Suprapubic skin (tissue), 4 donors: ENCODE measurements at regions not wholly inside any gene's neighbourhood (a gene's known extent, or its start where the extent isn't known, plus 50 kb on each side); places are given as distances from the start of the nearest gene placed in this dataset.

Experiments used
- DNase-seq, 2 donors: peaks; one replicate each; pipeline ENCODE4 v3.0.0-alpha.2; 2019; ENCODE audit warnings: low spot score in 2 of 2
- H3K27ac ChIP-seq: fragments of 200-600 bp; sonication (generic); one replicate; pipeline ENCODE4 v1.5.1; 2019
- H3K27me3 ChIP-seq: fragments of 200-600 bp; sonication (generic); one replicate; pipeline ENCODE4 v1.5.1; 2019
- H3K36me3 ChIP-seq: fragments of 200-600 bp; sonication (generic); one replicate; pipeline ENCODE4 v1.5.1; 2019
- H3K4me1 ChIP-seq: fragments of 200-600 bp; sonication (generic); one replicate; pipeline ENCODE4 v1.5.1; 2019
- H3K4me3 ChIP-seq: fragments of 200-600 bp; sonication (generic); one replicate; pipeline ENCODE4 v1.5.1; 2019; ENCODE audit warnings: mild to moderate bottlenecking
- H3K9me3 ChIP-seq: fragments of 200-600 bp; sonication (generic); one replicate; pipeline ENCODE4 v1.5.1; 2019
- CTCF ChIP-seq, 2 donors: fragments of 200-600 bp in 1 of 2; fragments of 450-650 bp in 1 of 2; sonication (generic) in 1 of 2; IDR thresholded peaks; one replicate each; pipeline ENCODE4 v1.5.1; 2016 to 2019; ENCODE audit warnings: antibody characterized with exemption in 2 of 2, mild to moderate bottlenecking in 1 of 2, moderate library complexity in 1 of 2
- EP300 ChIP-seq: sonication (generic); formaldehyde crosslinking; IDR thresholded peaks from one replicate; pipeline ENCODE4 v1.6.1; 2017; ENCODE audit warnings: antibody characterized with exemption
- POLR2A ChIP-seq, 2 donors: fragments of 450-650 bp; IDR thresholded peaks; one replicate each; pipeline ENCODE4 v1.6.1; 2017; ENCODE audit warnings: antibody characterized with exemption in 2 of 2, mild to moderate bottlenecking in 2 of 2, moderate library complexity in 2 of 2
- POLR2AphosphoS5 ChIP-seq, 3 donors: sonication (generic); formaldehyde crosslinking; IDR thresholded peaks; one replicate each; pipeline ENCODE4 v1.6.1; 2017; ENCODE audit warnings: antibody characterized with exemption in 3 of 3
- WGBS: methylation state at CpG from one replicate; pipeline ENCODE4 v1.1.5; 2018; 5-methylcytosine and 5-hydroxymethylcytosine counted together

- Histone ChIP-seq H3K27me3 (no peaks in the 10 kb centered on the region), H3K36me3 (no peaks in the 10 kb centered on the region), H3K4me1 (no peaks in the 10 kb centered on the region), H3K4me3 (no peak overlapping the region), H3K27ac (no peak overlapping the region), H3K9me3 (no peaks in the 10 kb centered on the region)
- TF ChIP-seq POLR2AphosphoS5 (IDR thresholded peaks at IDR 0.05) (no peak), CTCF (IDR thresholded peaks at IDR 0.05) (no peak)
- WGBS: 38% methylated on average over 1 of the region's 1 CpG
- DNase-seq: no peak
These were observed 383.9 kb downstream of the TMEM182 start for GRCh38 chr2:103145739-103146138.

GRCh38 chr2:103151046-103151445 lies 389.2 kb downstream of the TMEM182 start:
- Histone ChIP-seq H3K4me1 (no peaks in the 10 kb centered on the region), H3K4me3 (no peak overlapping the region), H3K36me3 (no peaks in the 10 kb centered on the region), H3K9me3 (no peaks in the 10 kb centered on the region), H3K27me3 (no peaks in the 10 kb centered on the region), H3K27ac (no peak overlapping the region)
- 85% methylated on average over 3 of the region's 3 CpGs for WGBS
- DNase-seq: no peak
- TF ChIP-seq CTCF (IDR thresholded peaks at IDR 0.05) (no peak), POLR2AphosphoS5 (IDR thresholded peaks at IDR 0.05) (no peak), POLR2A (IDR thresholded peaks at IDR 0.05) (no peak), EP300 (no peak)

- no peaks in the 10 kb centered on the region for H3K36me3 ChIP-seq
- TF ChIP-seq EP300: no peak
- TF ChIP-seq POLR2A (IDR thresholded peaks at IDR 0.05): no peak
- no peak for TF ChIP-seq CTCF (IDR thresholded peaks at IDR 0.05)
- no peak for TF ChIP-seq POLR2AphosphoS5 (IDR thresholded peaks at IDR 0.05)
- H3K4me3 ChIP-seq: no peak overlapping the region
- WGBS: 46% methylated on average over 2 of the region's 2 CpGs
- no peak for DNase-seq
- no peaks in the 10 kb centered on the region for H3K4me1 ChIP-seq
- no peaks in the 10 kb centered on the region for H3K27me3 ChIP-seq
- H3K9me3 ChIP-seq: no peaks in the 10 kb centered on the region
- H3K27ac ChIP-seq: no peak overlapping the region
These were observed 390.7 kb downstream of the TMEM182 start for GRCh38 chr2:103152556-103152955.

- no peak for TF ChIP-seq EP300
- TF ChIP-seq POLR2A (IDR thresholded peaks at IDR 0.05): no peak
- no peak for TF ChIP-seq CTCF (IDR thresholded peaks at IDR 0.05)
- no peak for TF ChIP-seq POLR2AphosphoS5 (IDR thresholded peaks at IDR 0.05)
- no peaks in the 10 kb centered on the region for H3K27me3 ChIP-seq
- no peaks in the 10 kb centered on the region for H3K9me3 ChIP-seq
- no peak overlapping the region for H3K4me3 ChIP-seq
- no peaks in the 10 kb centered on the region for H3K4me1 ChIP-seq
- no peak for DNase-seq
- no peak overlapping the region for H3K27ac ChIP-seq
- H3K36me3 ChIP-seq: no peaks in the 10 kb centered on the region
- WGBS: 62% methylated on average over 9 of the region's 9 CpGs
These were observed 391.9 kb downstream of the TMEM182 start for GRCh38 chr2:103153580-103154284.

GRCh38 chr2:103155308-103155707 lies 393.5 kb downstream of the TMEM182 start:
- 92% methylated on average over 3 of the region's 3 CpGs for WGBS
- TF ChIP-seq EP300 (no peak), POLR2AphosphoS5 (IDR thresholded peaks at IDR 0.05) (no peak), CTCF (IDR thresholded peaks at IDR 0.05) (no peak), POLR2A (IDR thresholded peaks at IDR 0.05) (no peak)
- no peaks in the 10 kb centered on the region for H3K36me3 ChIP-seq

More at GRCh38 chr2:103155308-103155707, 393.5 kb downstream of the TMEM182 start:
- Histone ChIP-seq H3K27ac (no peak overlapping the region), H3K27me3 (no peaks in the 10 kb centered on the region), H3K4me3 (no peak overlapping the region), H3K4me1 (no peaks in the 10 kb centered on the region), H3K9me3 (no peaks in the 10 kb centered on the region)
- no peak for DNase-seq
